ENCODE measurements at regions not wholly inside any gene's neighbourhood (a gene's known extent, or its start where the extent isn't known, plus 50 kb on each side); places are given as distances from the start of the nearest gene placed in this dataset.

DNA sequence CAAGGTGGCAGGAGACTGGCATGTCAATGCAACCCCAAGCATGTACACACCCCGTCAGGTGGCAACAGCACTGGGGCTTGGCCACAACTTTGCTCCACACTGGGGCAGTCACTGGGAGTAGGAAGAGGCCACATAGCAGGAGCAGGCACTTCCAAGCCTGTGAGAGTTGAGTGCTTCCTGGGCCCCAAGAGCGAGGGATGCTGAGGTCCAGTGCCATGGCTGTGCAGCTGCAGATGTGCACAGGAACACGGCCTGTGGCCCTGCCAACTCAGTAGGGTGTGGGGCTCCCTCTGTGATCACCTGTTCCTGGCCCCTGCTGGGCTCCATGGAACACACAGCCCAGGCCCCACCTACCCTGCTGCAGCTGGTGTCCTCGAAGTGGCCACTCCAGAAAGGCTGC, 932.8 kb upstream of the SORCS1 start:
- TF ChIP-seq, protein P1, sequence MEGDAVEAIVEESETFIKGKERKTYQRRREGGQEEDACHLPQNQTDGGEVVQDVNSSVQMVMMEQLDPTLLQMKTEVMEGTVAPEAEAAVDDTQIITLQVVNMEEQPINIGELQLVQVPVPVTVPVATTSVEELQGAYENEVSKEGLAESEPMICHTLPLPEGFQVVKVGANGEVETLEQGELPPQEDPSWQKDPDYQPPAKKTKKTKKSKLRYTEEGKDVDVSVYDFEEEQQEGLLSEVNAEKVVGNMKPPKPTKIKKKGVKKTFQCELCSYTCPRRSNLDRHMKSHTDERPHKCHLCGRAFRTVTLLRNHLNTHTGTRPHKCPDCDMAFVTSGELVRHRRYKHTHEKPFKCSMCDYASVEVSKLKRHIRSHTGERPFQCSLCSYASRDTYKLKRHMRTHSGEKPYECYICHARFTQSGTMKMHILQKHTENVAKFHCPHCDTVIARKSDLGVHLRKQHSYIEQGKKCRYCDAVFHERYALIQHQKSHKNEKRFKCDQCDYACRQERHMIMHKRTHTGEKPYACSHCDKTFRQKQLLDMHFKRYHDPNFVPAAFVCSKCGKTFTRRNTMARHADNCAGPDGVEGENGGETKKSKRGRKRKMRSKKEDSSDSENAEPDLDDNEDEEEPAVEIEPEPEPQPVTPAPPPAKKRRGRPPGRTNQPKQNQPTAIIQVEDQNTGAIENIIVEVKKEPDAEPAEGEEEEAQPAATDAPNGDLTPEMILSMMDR (conservative IDR thresholded peaks at IDR 0.05; ENCODE audit: low read depth, low read length) = no peak
- TF ChIP-seq EZH2 (IDR thresholded peaks at IDR 0.05; ENCODE audit: low read length, unreplicated experiment) (no peak), EZH2phosphoT487 (IDR thresholded peaks at IDR 0.05; ENCODE audit: borderline replicate concordance, low read length) (no peak)
- no peak for ATAC-seq
- DNase-seq = no peak
- Histone ChIP-seq H3K4me3 (ENCODE audit: low read length) (no peak overlapping the region), H3F3A (ENCODE audit: low read length, unreplicated experiment) (no peaks in the 10 kb centered on the region), H3K9me3 (ENCODE audit: low read length) (no peaks in the 10 kb centered on the region), H3K27me3 (ENCODE audit: low read length) (no peaks in the 10 kb centered on the region), H2AFZ (ENCODE audit: low read length) (no peak overlapping the region), H3K79me2 (ENCODE audit: low read length) (no peaks in the 10 kb centered on the region), H3K4me1 (ENCODE audit: insufficient read depth, low read length) (0 out of 2 replicates have a peak, but pooled peaks cover 2% of the 10 kb centered on the region), H3K9me2 (replicated peaks; ENCODE audit: low read length) (no peaks in the 10 kb centered on the region), H3K9ac (ENCODE audit: low read length) (no peak overlapping the region), H3K27ac (ENCODE audit: low read length) (no peak overlapping the region), H4K20me1 (ENCODE audit: low read length) (no peaks in the 10 kb centered on the region), H3K4me2 (ENCODE audit: low read length) (no peak overlapping the region), H3K36me3 (ENCODE audit: low read depth, low read length) (no peaks in the 10 kb centered on the region)
- BruUV-seq (replicated peaks) = no TSS peak
- intact Hi-C loops (cut with micrococcal nuclease) = no loop called here
- POLR2A ChIA-PET (ENCODE audit: unreplicated experiment) = no interaction called here
- CTCF ChIA-PET = no interaction called here

DNA sequence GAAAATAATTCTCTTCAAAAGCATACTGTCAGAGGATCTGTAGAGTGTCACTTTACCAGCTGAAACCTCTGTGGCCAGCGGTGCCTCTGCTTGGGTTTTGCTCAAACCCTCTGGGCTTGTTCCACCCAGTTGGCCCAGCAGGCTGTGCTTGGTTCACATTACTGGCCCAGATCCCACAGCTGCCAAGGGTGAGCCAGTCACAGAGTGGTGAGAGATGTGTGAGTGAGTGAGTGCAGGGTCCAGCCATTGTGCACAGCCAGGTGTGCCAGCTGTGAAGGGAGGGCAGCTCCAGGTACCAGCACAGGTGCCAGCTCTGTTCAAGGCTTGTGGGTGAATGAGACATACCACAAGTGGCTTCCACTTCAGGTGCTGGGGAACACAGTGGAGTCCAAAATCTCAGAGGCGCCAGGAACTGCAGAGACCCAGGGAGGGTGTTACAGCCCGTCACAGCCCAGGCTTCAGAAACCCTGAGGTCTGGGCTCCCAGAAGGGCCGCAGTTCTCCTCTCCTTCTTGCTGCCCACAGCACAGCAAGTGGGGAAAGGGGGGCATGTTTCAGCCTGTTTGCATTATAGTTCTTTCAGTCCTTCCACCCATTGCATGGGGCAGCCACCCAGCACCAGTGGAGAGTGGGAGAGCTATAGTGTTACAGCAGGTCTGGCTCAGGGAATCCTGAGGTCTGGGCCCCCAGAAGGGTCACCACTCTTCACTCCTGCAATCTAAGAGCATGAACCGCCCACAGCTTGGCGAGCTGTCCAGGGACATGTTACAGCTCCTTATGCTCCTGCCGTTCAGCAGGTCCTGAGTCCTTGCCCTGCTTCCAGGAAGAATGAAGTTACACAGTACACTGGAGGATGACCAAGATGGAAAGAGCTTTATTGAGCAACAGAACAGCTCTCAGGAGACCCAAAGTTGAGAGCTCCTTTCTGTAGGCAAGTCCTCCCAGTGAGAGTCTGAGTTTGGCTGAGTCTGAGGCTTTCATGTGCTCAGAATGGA, 931.7 kb upstream of the SORCS1 start:
- CTCF ChIA-PET = no interaction called here
- H3F3A ChIP-seq (ENCODE audit: low read length, unreplicated experiment) = no peaks in the 10 kb centered on the region
- 0 out of 2 replicates have a peak, but pooled peaks cover 2% of the 10 kb centered on the region for H3K4me1 ChIP-seq (ENCODE audit: insufficient read depth, low read length)
- H3K4me2 ChIP-seq (ENCODE audit: low read length) = no peak overlapping the region
- no peaks in the 10 kb centered on the region for H3K9me2 ChIP-seq (replicated peaks; ENCODE audit: low read length)
- TF ChIP-seq, protein P1 (conservative IDR thresholded peaks at IDR 0.05; ENCODE audit: low read depth, low read length) = no peak
- TF ChIP-seq EZH2 (IDR thresholded peaks at IDR 0.05; ENCODE audit: low read length, unreplicated experiment) = no peak
- TF ChIP-seq EZH2phosphoT487 (IDR thresholded peaks at IDR 0.05; ENCODE audit: borderline replicate concordance, low read length) = no peak
- DNase-seq = peak; percentile 14
- H3K9ac ChIP-seq (ENCODE audit: low read length) = no peak overlapping the region
- H2AFZ ChIP-seq (ENCODE audit: low read length) = no peak overlapping the region
- no peak; the same call in 1 of the 2 replicates for ATAC-seq
- H3K9me3 ChIP-seq (ENCODE audit: low read length) = no peaks in the 10 kb centered on the region
- BruUV-seq (replicated peaks) = no TSS peak
- no peaks in the 10 kb centered on the region for H3K27me3 ChIP-seq (ENCODE audit: low read length)
- H3K27ac ChIP-seq (ENCODE audit: low read length) = no peak overlapping the region
- H3K36me3 ChIP-seq (ENCODE audit: low read depth, low read length) = no peaks in the 10 kb centered on the region
- intact Hi-C loops (cut with micrococcal nuclease) = no loop called here
- POLR2A ChIA-PET (ENCODE audit: unreplicated experiment) = no interaction called here
- no peak overlapping the region for H3K4me3 ChIP-seq (ENCODE audit: low read length)
- H4K20me1 ChIP-seq (ENCODE audit: low read length) = no peaks in the 10 kb centered on the region
- no peaks in the 10 kb centered on the region for H3K79me2 ChIP-seq (ENCODE audit: low read length)
